Heart right ventricle (tissue), 16 donors: ENCODE measurements at regions not wholly inside any gene's neighbourhood (a gene's known extent, or its start where the extent isn't known, plus 50 kb on each side); places are given as distances from the start of the nearest gene placed in this dataset.

ENCODE experiments used
- ATAC-seq, 8 donors: fragments of 200-7000 bp; cut with Tn5 transposase; one replicate each; pipeline ENCODE4 v1.9.1; 2020; ENCODE audit warnings: mild to moderate bottlenecking in 8 of 8, moderate library complexity in 8 of 8, moderate number of reproducible peaks in 1 of 8
- DNase-seq, 2 donors: peaks; one replicate each; pipeline ENCODE4 v3.0.0-alpha.2; 2020
- H3K27ac ChIP-seq, 10 donors: fragments of 200-600 bp; sonication (generic) in 2 of 10; one replicate each; pipeline versions ENCODE4 v1.5.0 to v1.8.0; 2020 to 2022; ENCODE audit warnings: mild to moderate bottlenecking in 3 of 10
- H3K27me3 ChIP-seq, 7 donors: fragments of 200-600 bp; one replicate each; pipeline ENCODE4 v1.8.0; 2021 to 2022; ENCODE audit warnings: mild to moderate bottlenecking in 2 of 7
- H3K36me3 ChIP-seq, 9 donors: fragments of 200-600 bp; sonication (generic) in 1 of 9; one replicate each; pipeline versions ENCODE4 v1.5.0 to v1.8.0; 2020 to 2022; ENCODE audit warnings: mild to moderate bottlenecking in 2 of 9
- H3K4me1 ChIP-seq, 9 donors: fragments of 200-600 bp; sonication (generic) in 1 of 9; one replicate each; pipeline versions ENCODE4 v1.5.0 to v1.8.0; 2020 to 2022; ENCODE audit warnings: mild to moderate bottlenecking in 4 of 9
- H3K4me3 ChIP-seq, 10 donors: fragments of 200-600 bp; sonication (generic) in 2 of 10; one replicate each; pipeline versions ENCODE4 v1.5.0 to v1.8.0; 2020 to 2022; ENCODE audit warnings: mild to moderate bottlenecking in 7 of 10, moderate library complexity in 2 of 10
- H3K9me3 ChIP-seq, 11 donors: fragments of 200-600 bp in 10 of 11; sonication (generic) in 2 of 11; one replicate each; pipeline versions ENCODE4 v1.5.0 to v1.8.0; 2013 to 2022; ENCODE audit warnings: mild to moderate bottlenecking in 2 of 11, control low read depth in 1 of 11, moderate library complexity in 1 of 11
- WGBS, 2 donors: extraction: QIAGEN DNeasy Blood & Tissue Kit; methylation state at CpG; one replicate each; pipeline ENCODE4 v1.1.7; 2013; ENCODE audit warnings: inconsistent platforms in 1 of 2; 5-methylcytosine and 5-hydroxymethylcytosine counted together
- intact Hi-C, 10 donors: fragments of 100-400 bp; cut with DNase I; formaldehyde crosslinking; loops; one replicate each; pipeline versions ENCODE4 v1.11.1 to v1.14.2; 2022
- TF ChIP-seq, protein P1 (sequence below), 9 donors: fragments of 200-600 bp; sonication (generic) in 2 of 9; IDR thresholded peaks; one replicate each; pipeline versions ENCODE4 v1.5.0 to v1.8.0; 2021 to 2022; ENCODE audit warnings: antibody characterized with exemption in 9 of 9, mild to moderate bottlenecking in 5 of 9, moderate library complexity in 1 of 9
- donor health status: Arrhythmogenic right ventricular cardiomyopathy.
- donor health status: ischemic (EF 13 %, LVEDD 7.1; RV severe dilation, severe dysfunction).
- donor health status: healthy with polysubstance abuse.
- donor health status: DM: no; HTN: yes; CAD: no.
- donor health status: DM: no; HTN: no; CAD: no.
- donor health status: ischemic (EF 25% LVEDD 6.9; RV normal size, moderate dysfunction).
- donor health status: ischemic (EF 25% LVEDD 5.7; RV mildly dilated, moderate dysfunction).
- donor health status: healthy.
- donor health status: DM: yes; HTN: yes; CAD: no.
- donor health status: Ischemic cardiomyopathy.
- donor health status: ischemic (EF 35%, LVEDD 5.7; RV mildly dilated, moderate dysfunction).
- donor health status: nonischemic (EF 11% LVEDD 7.7; RV severe dilation, severe dysfunction).
- donor health status: DM: yes; HTN: yes; CAD: no.
- donor health status: PGD.
- donor health status: ischemic (EF 29% LVEDD 5.4; RV normal size, mild dysfunction).
- donor health status: nonischemic (EF 23%, LVEDD 6.1; RV moderate dilation, normal function).

DNA sequence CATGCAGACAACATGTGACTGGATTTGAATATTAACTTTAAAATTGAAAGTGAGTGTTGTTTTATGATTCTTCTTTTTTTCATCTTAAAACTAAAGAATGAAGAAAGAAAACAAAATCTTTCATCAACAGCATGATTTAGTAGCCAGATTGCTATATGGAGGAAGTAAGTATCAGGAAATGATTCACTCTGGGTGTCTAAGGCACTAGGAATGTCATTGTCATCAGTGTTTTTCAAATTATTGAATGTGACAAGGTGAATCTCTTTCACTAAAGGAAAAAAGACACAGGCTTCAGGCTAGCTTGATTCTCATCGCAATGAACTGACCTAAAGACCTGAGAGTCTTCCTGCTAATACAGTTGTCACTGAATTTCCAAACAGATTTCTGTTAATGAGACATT is 430.1 kb downstream of the FBXO15 start:
- no peaks in the 10 kb centered on the region for H3K36me3 ChIP-seq

DNA sequence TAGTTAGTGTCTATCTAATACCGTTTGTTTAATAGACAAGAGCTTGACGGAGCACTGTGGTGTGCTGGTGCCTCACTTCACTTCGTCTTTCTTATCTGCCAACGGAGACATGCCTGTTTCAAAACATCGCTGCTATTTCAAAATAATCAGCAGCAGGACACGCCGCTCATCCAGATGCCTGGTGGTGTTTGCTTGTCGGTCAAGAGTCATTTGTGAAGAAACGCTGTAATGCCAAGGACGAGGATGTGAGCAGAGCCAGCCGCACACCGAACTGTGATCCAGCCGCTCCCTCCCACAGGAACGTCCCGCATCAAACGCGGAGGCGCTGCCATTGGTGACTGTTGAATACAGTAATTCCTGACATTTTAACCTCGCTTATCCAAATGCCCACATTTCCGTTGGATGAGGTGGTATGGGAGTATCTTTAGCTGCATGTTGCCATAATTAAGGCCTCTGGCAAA is 432.4 kb downstream of the FBXO15 start:
- TF ChIP-seq, protein P1, sequence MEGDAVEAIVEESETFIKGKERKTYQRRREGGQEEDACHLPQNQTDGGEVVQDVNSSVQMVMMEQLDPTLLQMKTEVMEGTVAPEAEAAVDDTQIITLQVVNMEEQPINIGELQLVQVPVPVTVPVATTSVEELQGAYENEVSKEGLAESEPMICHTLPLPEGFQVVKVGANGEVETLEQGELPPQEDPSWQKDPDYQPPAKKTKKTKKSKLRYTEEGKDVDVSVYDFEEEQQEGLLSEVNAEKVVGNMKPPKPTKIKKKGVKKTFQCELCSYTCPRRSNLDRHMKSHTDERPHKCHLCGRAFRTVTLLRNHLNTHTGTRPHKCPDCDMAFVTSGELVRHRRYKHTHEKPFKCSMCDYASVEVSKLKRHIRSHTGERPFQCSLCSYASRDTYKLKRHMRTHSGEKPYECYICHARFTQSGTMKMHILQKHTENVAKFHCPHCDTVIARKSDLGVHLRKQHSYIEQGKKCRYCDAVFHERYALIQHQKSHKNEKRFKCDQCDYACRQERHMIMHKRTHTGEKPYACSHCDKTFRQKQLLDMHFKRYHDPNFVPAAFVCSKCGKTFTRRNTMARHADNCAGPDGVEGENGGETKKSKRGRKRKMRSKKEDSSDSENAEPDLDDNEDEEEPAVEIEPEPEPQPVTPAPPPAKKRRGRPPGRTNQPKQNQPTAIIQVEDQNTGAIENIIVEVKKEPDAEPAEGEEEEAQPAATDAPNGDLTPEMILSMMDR (IDR thresholded peaks at IDR 0.05), result no peak
- Histone ChIP-seq H3K27me3 (peaks cover 0 to 5% (median 0%) of the 10 kb centered on the region in 7 donors), H3K4me1 (peaks cover 0 to 6% (median 0%) of the 10 kb centered on the region in 9 donors), H3K36me3 (no peaks in the 10 kb centered on the region), H3K9me3 (no peaks in the 10 kb centered on the region), H3K27ac (no peak overlapping the region), H3K4me3 (peak overlapping the region in 3 of 10 donors; percentile 10 to 13 (median 13))
- 31 to 35% methylated on average over 20 of the region's 20 CpGs for WGBS, 2 donors
- peak in 1 of 8 donors; percentile 37 for ATAC-seq
- no peak for DNase-seq
- intact Hi-C loops, result no loop called here

More for the DNA sequence above, 430.1 kb downstream of the FBXO15 start:
- peaks cover 0 to 5% (median 0%) of the 10 kb centered on the region in 7 donors for H3K27me3 ChIP-seq
- whole genome bisulfite sequencing, 2 donors, result 67 to 76% methylated on average over 1 of the region's 1 CpG
- no peak for ATAC-seq
- no peak for DNase-seq
- intact Hi-C loops, result no loop called here
- TF ChIP-seq, protein P1 (IDR thresholded peaks at IDR 0.05), result no peak
- no peak overlapping the region for H3K4me3 ChIP-seq
- H3K27ac ChIP-seq, result no peak overlapping the region
- peaks cover 0 to 6% (median 0%) of the 10 kb centered on the region in 9 donors for H3K4me1 ChIP-seq
- no peaks in the 10 kb centered on the region for H3K9me3 ChIP-seq

GRCh38 chr18:73714466-73714865 is 433.2 kb downstream of the FBXO15 start:
- intact Hi-C loops, result no loop called here

GRCh38 chr18:73711256-73711655 is 436.4 kb downstream of the FBXO15 start:
- ATAC-seq (no peak), DNase-seq (no peak)
- Histone ChIP-seq H3K36me3 (no peaks in the 10 kb centered on the region), H3K4me3 (no peak overlapping the region), H3K27me3 (no peaks in the 10 kb centered on the region), H3K4me1 (peaks cover 0 to 6% (median 0%) of the 10 kb centered on the region in 9 donors), H3K9me3 (peaks cover 0 to 10% (median 0%) of the 10 kb centered on the region in 11 donors), H3K27ac (no peak overlapping the region)
- intact Hi-C loops, result no loop called here
- WGBS, 2 donors, result 47 to 54% methylated on average over 2 of the region's 2 CpGs
- TF ChIP-seq, protein P1 (IDR thresholded peaks at IDR 0.05), result no peak

More at GRCh38 chr18:73714466-73714865, 433.2 kb downstream of the FBXO15 start:
- H3K27me3 ChIP-seq, result peaks cover 0 to 4% (median 0%) of the 10 kb centered on the region in 7 donors
- peaks cover 0 to 6% (median 0%) of the 10 kb centered on the region in 9 donors for H3K4me1 ChIP-seq
- no peaks in the 10 kb centered on the region for H3K9me3 ChIP-seq
- ATAC-seq (no peak), DNase-seq (no peak)
- TF ChIP-seq, protein P1 (IDR thresholded peaks at IDR 0.05), result no peak
- WGBS, 2 donors, result 78 to 79% methylated on average over 6 of the region's 6 CpGs
- H3K27ac ChIP-seq, result no peak overlapping the region
- H3K4me3 ChIP-seq, result no peak overlapping the region
- H3K36me3 ChIP-seq, result no peaks in the 10 kb centered on the region
